Hepatocyte (in vitro differentiated cells): ENCODE measurements at regions not wholly inside any gene's neighbourhood (a gene's known extent, or its start where the extent isn't known, plus 50 kb on each side); places are given as distances from the start of the nearest gene placed in this dataset.

Experiments
- CTCF ChIP-seq: fragments of 200-600 bp; sonication (generic); IDR thresholded peaks from 2 replicates; pipeline ENCODE4 v1.5.1; 2016; ENCODE audit warnings: antibody characterized with exemption, mild to moderate bottlenecking; ENCODE audit not compliant: poor library complexity
- EZH2 ChIP-seq: fragments of 200-600 bp; sonication (generic); IDR thresholded peaks from 2 replicates; pipeline ENCODE4 v1.6.1; 2016; ENCODE audit warnings: antibody characterized with exemption, mild to moderate bottlenecking, borderline replicate concordance
- EZH2phosphoT487 ChIP-seq: fragments of 200-600 bp; sonication (generic); IDR thresholded peaks from one replicate; pipeline ENCODE4 v1.6.1; 2018; ENCODE audit warnings: antibody characterized with exemption, mild to moderate bottlenecking, low read depth, moderate library complexity; ENCODE audit not compliant: unreplicated experiment, severe bottlenecking

DNA sequence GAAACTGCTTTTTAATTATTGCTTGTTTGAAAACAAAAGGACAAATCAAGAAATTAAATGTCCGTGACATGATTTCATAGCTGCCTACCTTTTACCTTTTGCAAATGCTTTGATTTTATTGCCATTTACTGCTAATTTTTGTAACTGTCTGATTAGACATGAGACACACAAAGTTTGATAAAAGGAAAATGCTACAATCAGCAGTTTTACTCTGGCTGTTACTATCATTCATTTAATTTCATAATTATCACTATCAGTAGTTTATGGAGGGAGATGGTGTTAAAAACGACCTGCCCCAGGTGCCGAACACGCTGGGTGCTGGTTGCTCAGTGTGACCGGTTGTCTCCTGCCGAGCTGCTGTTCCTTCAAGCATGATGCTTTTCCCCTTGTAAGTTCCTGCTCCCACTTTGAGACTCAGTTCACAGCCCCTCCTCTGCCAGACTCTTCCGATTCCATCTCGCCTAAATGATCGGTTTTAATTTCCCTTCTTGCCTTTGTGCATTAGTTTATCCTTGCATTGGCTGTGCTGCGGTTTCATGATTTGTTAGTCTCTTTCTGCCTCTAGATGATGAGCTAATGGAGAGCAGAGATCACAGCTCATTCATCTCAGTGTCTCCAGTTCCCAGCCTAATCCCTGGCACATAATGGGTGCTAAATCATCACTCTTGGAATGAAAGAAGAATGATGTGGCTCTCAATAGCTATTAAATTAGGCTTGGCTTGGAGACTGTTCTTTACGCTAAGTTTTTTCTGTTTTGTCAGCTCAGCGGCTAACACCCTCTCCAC is 110.6 kb downstream of the PFKFB3 start:
- no peak for TF ChIP-seq EZH2
- TF ChIP-seq CTCF: no peak
- TF ChIP-seq EZH2phosphoT487: no peak
